ENCODE measurements at regions not wholly inside any gene's neighbourhood (a gene's known extent, or its start where the extent isn't known, plus 50 kb on each side); places are given as distances from the start of the nearest gene placed in this dataset.

DNA sequence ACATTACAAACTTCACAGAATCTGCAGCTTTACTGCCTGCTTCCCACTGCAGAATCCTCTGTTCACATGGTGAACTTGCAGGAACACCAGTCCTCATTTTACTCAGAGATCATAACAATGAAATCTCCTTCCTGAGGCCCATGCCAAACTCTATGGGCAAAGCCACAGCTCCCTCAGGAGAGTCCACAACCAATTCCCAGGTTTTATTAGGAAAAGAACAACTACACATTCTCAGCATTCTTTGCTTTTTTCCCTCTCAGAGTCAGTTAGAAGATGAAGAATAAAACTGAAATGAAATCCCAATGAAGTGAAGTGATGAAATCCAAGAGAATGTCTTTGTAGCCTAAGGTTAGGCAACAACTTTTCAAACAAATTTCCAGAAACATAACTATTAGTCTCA is 233.7 kb downstream of the DSEL start:
- DNase-seq, result no peak

DNA sequence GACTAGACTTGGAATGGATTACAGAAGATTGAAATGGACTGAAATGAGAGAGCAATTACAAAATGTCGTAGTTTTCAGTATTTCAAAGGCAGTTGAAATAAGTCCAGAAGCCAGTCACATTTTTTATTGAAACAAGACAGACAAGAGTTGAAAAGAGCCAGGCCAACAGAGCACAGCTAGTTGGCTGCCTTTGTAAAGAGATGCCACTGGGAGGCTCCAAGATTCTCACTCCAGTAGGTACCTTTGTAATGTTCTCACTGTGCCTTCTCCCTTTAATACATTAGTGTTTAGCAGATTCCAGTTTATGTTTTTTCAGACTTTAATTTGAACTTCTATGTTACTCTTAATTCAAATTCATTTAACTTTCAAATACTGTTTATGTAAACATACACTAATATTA is 234.8 kb downstream of the DSEL start:
- no peak for DNase-seq

DNA sequence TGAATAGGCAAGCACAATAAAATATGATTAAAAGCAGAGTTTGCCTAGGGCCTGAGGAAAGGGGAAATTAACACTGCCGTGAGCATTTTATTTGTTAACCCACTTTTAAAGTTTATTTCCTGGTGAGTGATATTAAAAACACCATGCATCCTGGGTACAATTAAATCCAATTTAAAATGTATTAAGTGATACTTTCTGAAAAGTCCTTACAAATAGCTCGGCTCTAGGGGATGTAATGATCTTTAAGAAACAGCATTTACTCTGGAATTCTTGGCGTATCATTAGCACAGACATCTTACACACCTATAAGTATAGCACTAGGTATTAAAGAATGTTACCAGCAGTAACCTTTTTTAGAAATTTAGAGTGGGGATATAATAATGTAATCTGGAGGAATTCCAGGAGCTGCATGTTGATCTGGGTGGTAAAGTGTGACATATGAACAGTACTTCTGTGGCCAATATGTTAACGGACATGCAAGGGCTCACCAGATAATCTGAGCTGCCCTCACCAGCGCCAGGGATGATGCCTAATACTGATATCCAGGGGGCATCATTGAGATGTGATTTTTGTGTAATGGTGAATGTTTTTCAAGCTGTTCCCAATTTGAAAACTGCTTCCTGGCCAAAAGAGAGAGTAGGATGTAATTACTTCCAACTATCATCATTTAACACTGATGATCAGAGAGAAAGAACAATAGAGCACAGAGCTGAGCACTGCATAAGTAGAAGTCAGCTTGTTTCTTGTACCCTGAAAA is 235.9 kb downstream of the DSEL start:
- no peak for DNase-seq

DNA sequence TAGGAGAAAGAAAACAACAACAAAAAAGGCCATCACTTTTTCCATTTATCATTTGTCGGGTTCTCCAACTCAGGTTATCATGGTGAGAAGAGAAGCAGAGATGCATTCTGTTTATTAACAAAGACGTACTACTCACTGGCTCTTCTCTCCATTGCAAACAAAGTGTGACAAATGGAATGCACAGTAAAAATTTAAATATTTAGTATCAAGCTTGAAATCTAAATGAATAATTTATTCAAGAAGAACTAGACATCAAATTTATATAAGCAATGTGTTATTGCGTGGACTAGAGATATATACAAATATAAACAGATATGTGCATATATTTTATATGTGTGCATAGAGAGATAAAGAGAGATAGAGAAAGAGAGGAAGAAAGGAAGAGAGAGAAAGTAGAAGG is 236.5 kb downstream of the DSEL start:
- no peak for DNase-seq

DNA sequence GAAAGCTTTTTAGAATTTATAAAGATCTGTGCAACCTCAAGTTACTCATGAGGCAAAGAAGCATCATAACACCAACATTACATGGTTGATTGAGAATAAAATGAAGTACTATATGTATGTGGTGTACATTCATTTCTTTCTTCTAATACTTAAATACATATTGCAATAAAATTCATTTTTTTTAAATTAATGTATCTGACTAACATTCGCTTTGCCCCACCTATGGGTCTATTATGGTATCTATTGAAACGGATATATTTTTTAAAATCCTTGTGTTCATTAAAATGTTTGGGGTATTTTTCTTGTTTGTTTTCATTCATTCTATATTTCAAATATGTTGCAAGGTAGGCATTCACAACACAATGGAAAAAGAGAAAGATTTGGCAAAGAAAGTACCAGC is 237.5 kb downstream of the DSEL start:
- DNase-seq, result no peak

DNA sequence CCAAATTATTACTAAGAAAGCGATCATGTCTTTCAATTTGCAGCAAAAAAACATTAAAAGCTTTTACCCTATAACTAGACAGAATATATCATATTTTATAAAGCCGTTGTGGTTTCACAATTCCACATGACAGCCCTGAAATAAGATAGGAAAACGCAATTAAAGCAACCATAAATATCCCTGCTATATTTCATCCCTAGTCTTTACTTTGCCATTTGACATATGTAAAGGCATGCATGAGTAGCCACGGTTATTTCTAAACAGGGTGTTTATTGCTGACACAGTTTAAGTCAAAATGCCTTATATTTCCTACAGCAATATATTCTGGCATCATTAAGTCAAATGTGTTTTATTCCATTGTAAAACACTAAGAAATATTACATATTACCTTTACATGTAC is 239.9 kb downstream of the DSEL start:
- DNase-seq, result no peak

DNA sequence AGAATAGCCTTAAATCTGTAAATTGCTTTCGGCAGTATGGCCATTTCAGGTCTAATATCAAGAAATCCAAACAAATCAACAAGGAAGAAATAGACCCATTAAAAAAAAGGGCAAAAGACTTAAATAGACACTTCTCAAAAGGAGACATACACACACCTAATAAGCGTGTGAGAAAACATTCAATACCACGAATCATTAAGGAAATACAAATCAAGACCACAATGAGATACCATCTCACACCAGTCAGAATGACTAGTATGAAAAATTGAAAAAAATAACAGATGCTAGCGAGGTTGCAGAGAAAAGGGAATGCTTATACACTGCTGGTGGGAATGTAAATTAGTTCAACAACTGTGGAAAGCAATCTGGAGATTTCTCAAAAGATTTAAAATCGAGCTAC is 243.2 kb downstream of the DSEL start:
- no peak for DNase-seq

DNA sequence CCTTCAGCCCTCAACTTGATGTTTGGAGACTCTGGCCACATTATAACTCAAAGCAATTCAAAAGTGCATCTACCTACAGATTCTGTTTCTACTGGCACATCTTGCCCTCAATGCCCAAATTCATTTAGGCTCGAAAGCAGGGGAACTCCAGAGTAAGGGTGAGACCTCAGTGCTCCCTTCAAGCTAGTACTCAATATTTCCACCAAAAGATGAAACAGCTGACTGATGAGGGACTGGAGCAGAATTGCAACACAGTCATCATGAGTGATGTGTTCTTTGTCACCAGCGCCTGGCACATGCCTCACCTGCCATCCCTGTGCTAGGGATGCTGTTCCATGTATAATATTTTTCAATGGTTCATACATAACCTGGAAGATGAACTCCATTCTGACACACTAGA is 247.3 kb downstream of the DSEL start:
- DNase-seq, result no peak

DNA sequence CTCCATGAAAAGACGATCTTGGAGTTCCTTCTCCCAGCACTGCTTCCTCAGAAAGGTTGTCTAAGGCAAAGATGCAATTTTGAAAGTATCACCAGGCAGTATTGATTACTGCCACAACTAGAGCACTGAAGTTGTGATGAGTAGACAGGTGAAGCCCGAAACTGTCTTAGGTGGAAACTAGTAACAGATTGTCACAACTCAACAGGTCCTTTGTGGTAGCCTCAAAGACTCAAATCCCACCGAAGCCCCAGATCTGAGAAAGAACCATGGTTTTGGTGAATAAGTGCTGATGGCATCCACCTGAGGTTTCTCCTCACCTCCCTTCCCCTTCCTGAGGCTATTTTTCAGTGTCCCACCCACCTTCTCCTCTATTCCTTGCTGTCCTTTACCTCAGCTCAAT is 248.0 kb downstream of the DSEL start:
- no peak for DNase-seq

DNA sequence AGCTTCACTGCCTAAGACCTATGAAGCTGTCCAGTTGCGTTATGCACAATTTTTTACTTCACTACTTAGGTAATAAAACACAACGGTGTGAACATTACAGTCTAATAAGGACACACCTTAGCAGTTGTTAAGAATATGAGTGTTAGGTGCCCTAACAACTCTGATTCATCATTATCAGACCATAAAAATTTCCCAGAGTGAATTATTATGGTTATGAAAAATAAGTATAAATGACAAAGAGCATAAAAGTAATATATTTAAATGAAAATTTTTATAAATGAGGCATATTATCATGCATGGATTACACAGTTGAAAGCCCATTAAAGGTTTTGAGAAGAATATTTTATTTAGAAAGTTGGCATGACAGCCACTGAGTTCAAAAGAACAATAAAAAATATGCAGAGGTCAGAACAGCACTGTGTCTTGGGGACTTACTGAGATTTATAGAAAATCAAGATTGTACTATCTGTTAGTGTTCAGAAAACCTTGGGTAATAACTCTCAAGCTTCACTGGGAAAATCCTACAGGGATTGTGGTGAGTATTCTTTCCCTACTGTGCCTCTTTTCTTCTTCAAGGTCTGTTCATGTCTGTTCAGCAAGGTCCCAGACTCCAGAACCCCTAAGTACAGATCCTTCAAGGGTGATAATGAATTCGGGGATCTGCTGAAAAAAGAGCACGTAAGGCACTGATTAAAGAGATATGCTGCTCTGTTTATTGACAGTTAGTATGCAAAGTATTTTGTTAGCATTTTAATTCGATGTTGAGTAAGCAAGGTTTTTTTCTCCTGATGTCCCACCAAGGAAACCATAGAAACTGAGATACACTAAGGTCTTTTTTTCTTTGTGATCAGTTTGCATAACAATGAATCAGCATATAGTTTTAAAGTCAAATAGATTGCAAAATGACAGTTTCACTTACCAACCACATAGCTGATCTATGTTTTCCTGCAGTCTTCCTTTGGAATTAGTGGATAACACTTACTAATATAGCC is 250.0 kb downstream of the DSEL start:
- no peak for DNase-seq

DNA sequence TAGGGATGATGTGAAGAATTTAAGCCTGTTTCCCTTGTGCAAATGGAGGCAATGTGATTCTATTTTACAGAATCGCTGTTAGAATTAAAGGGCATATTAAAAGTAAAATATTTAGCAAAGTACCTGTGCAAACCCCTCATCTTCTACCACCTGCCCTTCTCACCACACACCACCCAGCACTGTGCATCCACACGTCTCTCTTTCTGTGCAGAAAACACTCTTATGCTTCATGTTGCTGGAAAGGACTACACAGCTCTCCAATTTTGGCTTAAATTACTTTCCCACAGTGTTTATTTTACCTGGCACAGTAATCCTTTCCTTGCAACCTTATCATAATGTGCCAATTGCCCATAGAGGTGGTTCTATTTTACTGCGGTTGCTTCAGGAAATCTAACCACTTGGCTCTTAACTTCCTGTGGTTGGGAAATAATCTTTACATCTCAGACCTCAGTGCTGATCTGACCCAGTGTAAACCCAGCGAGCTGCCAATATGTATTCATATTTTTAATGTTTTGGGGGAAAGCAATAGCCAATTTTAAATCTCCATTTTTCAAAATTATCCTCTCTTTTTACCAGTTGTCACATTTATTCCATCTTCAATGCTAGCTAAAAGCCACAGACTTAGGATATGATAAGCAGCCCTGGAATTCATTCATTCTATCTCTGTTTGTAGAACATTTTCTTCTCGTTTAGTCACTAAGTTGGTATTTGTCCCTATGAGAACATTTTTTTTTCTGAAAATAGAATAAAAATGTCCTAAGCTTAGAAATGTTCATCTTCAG is 250.9 kb downstream of the DSEL start:
- no peak for DNase-seq

DNA sequence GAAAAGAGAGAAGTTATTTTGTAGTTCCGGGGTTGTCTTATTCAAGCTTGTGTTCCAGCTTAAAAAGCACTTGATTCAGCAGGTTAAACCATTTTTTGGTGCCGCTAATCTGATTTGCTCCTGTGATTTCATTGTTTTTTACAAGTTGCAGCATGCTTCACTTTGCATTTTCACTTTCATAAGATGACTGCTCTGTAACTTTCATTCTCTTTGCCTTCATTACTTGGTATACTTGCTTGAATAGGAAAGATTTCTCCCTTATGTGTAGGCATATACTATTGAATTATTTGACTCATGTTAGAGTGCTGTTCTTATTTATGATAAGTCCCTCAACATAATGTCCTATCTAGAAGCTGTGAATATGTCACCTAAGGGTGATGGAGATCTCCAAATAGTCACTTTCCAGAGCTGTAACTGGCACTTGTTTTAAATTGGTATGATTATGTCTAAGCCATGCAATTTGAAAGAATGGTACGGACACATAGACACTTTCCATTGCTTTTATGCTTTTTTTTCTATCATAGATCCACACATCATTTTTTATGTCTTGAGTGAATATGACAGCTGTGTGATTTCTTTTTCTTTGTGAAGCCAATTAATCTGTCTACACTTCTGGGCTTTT is 254.5 kb downstream of the DSEL start:
- no peak for DNase-seq

DNA sequence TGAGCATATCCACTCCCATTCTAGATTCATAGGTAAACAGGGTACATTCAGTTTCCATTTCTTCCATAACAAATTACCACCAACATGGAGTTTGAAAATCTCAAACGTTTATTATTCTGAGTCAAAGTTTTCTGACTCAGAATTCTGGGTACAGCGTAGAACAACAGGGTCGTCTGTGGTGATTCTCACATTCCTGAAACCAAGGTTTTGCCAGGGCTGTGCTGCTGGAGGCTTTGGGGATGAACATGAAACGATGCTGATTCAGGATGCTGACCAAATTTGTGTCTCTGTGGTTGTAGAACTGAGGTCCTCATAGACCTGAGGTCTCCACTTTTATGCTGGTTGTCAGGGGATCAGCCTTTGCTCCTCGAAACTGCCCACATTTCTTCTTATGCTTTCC is 255.7 kb downstream of the DSEL start:
- DNase-seq, result no peak

DNA sequence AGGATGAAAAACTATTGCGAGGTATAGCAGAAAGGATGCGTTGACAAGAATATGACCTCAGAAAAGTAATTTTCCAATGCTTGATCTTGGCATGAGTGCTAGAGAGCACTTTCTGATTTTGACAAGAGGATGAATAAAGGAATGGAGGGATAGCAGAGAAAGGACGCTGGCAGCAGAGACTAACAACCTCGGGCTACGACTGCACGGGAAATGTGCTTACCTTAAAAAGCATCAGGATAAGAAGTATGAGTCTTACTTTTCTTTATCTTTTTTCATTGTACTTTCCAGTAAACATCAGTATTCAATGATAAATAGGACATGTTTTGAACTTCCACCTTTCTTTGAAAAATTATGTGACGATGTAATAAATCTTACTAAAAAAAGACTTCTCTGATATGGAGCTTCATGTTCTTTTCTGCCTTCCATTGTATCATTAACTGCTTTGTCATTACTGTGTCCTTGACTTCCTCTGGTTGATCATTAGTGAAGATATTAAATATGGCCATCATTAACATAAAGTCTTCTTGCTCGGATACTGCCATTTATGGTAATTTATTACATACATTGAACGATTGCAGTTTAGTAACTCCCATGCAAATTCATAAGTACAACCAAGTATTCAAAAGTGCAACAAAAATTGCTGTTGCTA is 265.6 kb downstream of the DSEL start:
- DNase-seq, result no peak

DNA sequence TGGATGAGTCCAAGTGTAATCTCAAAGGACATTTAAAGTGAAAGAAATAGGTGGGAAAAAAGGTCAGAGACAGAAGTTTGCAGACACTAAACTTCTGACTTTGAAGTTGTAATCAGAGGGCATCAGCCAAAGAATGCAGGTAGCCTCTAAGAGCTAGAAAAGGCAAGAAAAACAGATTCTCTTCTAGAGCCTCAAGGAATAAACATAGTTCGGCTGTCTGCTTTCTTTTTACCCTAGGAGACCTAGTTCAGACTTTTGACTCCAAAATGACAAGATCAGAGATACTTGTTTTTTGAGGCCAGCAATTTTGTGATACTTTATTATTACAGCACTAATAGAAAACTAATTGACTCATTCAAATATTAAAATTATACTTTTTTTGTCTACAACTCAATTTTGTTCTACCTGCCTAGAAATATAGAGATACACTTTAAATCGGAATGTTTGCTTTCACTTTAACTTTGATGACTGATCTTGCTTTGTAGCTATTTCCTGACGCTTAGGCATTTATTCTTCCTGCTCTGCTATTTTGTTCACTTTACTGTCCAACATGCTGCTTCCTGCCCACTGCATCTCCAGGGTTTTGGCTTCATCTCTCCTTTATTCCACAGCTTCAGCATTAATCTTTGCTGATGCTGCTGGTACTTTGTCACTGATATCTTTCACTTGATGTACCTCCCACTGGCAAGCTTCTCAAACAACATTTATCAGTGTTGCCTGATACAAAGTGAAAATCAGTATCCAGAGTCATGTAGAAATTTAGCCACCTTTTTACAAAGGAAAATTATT is 272.5 kb downstream of the DSEL start:
- no peak for DNase-seq

DNA sequence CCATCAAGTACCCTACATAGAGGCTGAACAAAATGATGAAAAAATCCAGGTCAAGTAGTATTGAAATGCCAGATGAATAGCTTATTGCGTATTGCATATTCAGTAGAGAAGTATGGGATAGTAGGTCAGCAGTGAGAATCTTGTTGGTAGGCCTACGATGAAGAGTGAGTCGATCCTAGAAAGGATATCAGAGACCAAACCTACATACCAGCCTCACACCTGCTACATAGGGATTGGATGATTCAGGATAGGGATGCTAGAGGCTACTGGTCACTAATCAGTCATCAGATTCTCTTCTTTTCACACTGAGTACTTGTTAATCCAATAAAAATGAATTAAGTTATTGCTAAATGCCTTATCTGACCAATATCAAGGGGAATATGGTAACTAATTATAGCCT is 274.5 kb downstream of the DSEL start:
- no peak for DNase-seq

DNA sequence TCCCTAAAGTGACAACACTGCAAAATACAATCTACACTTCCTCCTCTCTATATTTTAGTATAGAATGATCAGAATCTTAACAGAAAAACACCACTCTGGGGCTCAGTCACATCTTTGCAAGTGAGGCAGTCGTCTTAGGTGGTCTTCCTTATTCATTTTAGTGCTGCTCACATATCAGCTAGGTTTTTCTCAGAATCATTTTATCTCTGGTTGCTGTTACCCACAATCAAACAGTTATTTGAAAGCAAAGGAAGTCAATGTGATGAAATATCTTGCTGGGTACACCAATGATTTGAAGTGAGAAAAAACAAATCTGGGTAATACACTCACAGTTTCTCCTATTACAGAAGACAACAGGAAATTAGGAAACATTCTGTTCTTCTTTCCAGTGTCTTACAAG is 275.2 kb downstream of the DSEL start:
- no peak for DNase-seq

DNA sequence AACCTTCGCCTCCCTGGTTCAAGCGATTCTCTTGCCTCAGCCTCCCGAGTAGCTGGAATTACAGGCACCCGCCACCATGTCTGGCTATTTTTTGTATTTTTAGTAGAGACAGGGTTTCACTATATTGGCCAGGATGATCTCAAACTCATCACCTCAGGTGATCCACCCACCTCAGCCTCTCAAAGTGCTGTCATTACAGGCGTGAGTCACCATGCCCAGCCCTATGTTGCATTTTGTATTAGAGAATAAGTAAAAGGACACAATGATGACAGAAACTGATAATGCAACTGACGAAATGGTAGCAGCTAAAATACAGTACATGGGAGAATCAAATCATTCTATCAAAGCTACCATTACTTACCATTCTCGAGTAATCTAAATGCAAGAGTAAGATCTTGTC is 276.7 kb downstream of the DSEL start:
- no peak for DNase-seq

DNA sequence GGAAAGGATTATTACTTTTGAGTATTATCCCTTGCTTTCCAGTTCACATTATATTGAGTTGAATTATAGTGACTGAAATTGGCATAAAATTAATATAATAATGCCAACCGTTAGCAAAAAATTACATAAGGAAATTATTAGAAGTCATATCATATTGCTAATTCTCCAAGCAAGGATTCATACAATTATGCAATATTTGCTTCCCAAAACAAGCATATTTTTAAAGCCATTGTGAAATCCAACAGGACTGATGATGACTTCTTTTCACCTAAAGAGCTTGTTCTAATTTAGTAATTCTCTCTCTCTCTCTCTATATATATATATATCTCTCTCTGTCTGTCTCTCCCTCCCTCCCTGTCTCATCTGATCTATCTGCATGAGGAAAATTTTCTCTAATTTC is 283.5 kb downstream of the DSEL start:
- DNase-seq, result no peak

DNA sequence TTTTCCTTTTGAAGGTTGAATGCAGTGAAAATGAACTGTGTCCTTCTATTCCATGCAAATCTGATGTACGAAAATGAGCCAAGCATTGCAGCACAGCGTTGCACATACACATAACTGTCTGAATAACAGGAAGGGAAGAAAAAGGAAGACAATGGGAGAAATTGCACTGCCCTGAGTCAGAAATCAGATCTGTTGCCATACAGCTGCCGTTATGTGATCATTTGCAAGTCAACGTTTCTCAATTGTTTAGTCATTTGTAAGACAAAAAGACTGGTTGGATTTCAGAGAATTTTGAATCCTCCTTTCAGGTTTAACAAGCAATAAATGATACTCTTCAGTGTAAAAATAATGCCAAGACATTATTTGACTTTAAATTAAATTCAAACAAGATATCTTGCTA is 284.1 kb downstream of the DSEL start:
- no peak for DNase-seq

DNA sequence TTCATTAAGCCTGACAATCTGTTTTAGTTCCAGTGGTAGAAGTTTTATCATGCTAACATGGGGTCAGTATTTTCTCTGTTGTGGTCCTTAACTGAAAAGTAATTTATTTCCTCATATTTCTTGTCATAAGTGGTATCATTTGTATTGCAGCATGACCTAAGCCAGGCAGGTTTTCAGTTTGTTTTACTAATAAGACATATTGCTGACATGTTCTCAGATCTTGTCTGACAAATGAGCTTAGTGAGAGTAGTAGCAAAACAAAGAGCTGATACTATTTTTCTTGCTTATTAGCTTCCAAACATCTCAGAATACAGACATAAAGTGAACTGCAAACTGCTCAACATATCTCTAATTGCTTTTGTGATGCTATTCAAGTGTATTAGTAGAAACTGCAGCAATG is 293.6 kb downstream of the DSEL start:
- DNase-seq, result no peak

DNA sequence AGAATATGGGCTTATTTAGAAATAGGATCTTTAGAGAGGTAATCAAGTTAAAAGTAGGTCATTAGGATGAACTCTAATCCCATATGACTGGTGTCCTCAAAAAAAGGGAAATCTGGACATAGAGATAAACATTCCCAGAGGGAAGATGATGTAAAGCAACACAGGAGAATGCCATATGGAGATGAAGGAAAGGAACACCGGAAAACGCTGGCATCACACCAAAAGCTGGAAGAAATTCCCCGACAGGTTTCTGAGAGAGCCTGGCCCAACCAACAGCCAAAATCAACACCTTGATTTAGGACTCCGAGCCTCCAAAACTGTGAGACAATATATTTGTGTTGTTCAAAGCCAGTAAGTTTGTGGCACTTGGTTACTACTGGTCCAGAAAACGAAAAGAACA is 296.7 kb downstream of the DSEL start:
- no peak for DNase-seq

Data from activated T-cell treated with anti-CD3 and anti-CD28 coated beads for 4 hours (primary cell).